GM19239 (cell line): ENCODE measurements at regions not wholly inside any gene's neighbourhood (a gene's known extent, or its start where the extent isn't known, plus 50 kb on each side); places are given as distances from the start of the nearest gene placed in this dataset.
"Not testable (repeated sequence)": the region's sequence is repeated elsewhere in the genome, so short reads cannot be mapped to it uniquely, and the experiment has no call there.

Experiments
- DNase-seq: peaks from one replicate; pipeline ENCODE4 v3.0.0; 2011; ENCODE audit warnings: low spot score; ENCODE audit not compliant: insufficient read length
- FAIRE-seq: peaks from 2 replicates; lab custom pipeline; 2011; peaks lifted over from hg19 to GRCh38; lab: Jason Lieb, UNC

DNA sequence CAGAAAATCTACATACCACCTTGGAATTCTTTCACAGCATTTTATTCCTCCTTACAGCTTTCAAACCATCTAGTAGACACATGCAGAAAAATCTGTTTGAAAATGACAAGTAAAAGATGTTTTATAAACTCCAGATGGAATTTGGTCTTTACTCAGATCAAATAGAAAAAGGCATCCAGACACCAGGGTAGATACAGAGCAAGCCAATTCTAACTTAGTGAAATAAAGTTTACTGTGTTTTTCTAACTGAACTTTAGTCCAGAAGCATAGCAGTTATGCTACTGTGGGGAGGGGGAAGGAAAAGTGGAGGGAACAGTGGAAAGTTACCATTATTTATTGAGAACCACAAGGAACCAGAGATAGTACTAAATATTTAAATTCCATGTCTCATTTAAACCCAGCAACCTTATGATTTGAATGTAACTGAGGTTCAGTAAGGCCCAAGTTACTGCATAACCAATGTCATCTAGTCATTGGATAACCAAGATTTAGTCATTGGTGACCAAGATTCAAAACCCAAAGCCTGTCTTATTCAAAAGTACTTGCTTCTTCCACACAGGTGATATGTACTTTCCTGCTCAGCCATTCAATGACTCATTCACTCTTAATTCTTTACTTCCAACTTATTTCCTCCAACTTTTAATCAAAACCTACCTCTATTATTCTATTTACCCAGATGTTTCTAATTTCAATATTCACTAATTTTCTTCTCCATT, 57.7 kb downstream of the RAD51AP2 start:
- no peak for FAIRE-seq

DNA sequence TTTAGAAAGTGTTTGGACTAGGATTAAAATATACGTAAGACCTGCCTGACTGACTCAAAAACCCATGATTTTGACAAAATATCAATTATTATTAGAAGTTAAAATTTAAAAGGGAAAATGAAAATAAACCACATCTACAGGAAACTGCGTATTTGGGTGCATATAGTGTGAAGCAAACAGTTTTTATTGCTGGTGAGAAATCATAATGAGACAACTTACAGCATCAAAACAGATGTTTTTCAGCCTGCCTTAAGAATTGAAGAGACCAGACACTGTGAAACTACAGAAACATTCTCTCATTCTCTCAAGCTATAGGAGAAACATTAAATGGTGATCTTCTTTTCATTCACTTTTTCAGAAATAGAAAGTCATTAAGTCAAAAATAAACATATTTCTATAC, 62.9 kb downstream of the RAD51AP2 start:
- FAIRE-seq (no peak), DNase-seq (no peak)

More for the DNA sequence above, 57.7 kb downstream of the RAD51AP2 start:
- no peak for DNase-seq

DNA sequence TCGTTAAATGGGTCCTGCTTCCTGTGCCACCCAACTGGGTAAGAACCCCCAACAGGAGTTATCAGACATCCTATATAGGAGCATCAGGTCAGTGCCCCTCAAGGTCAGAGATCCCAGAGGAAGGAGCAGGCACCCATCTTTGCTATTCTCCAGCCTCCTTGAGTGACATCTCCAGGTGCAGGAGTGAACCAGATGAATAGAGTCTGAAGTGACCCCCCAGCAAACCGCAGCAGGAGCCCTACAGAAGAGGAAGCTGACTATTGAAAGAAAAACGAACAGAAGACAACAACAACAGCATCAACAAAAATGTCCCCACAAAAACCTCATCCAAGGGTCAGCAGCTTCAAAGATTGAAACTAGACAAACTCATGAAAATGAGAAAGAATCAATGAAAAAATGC, 72.0 kb downstream of the RAD51AP2 start:
- DNase-seq, FAIRE-seq: not testable (repeated sequence)

DNA sequence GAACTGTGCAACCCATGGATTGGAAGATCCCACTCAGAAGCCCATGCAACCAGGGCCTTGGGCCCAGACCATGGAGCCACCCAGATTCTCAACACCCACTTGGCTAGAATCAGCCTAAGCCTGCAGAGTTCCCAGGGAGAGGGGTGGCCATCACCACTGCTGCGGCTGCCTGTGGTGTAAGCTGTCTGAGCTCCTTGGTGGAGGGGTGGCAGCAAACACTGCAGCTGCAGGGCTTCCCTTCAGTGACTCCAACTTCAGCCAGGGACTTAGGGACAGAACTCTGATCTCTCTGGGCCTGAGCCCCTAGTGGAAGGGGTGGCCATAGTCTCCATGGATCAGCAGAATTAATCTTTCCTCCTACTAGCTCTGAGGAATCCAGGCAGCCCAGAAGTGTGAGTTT, 72.5 kb downstream of the RAD51AP2 start:
- DNase-seq, result no peak
- no peak for FAIRE-seq

DNA sequence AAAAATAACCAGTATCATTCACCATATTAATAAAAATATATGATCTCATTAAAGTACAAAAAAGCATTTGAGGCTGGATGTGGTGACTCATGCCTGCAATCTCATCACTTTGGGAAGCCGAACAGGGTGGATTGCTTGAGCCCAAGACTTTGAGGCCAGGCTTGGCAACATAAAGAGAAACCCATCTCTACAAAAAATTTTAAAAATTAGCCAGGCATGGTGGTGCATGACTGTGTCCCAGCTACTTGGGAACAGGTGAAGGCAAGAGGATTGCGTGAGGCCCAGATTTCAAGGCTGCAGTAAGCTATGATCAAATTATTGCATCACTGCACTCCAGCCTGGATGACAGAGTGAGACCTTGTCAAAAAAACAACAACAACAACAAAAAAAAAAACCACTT, 75.9 kb downstream of the RAD51AP2 start:
- FAIRE-seq (no peak), DNase-seq (no peak)

DNA sequence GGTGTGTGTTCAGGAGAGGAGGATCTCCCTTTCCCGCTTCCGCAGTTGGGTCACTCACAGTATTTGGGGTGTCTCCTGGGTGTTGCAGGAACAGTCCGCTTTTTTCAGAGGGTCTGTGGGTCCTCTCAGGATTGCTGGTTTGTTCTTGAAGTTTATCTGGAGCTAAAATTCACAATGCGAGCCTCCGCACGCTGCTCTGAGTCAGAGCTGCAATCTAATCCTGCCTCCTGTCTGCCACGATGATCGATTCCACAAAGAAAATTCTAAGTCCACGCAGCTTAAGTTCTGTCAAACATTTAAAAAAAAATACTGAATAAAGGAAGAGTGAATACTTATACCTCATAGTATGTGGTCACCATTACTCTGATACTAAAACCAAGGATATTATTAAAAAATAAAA, 76.5 kb downstream of the RAD51AP2 start:
- FAIRE-seq (no peak), DNase-seq (no peak)

DNA sequence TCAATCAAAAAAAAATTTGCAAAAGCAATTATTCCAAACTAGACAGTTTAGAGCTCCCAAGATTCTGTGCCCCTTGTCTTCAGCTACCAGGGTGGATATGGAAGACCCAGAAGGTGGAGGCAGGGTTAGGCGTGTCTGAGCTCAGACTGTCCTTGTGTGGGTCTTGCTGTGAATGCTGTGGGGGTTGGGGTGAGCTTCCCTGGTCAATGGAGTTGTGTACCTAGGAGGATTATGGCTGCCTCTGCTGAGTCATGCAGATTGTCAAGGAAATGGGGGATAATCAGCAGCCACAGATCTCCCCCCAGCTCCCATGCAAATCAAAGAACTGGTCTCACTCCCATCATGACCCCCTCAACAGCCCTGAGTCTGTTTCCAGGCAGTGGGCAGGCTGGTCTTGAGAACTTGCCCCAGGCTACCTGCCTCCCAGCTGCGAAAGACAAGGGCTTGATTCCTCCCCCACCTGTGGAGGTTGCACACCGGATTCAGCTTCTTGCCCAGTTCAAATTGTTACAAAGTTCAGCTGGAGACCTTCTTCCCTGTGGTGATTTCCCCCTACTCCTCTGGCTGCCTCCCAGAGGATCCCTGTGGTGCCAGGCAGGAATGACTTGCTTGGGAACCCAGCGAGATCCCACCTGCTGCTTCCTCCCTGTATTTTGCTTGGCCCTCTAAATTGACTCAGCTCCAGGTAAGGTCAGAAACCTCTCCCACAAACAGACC, 77.0 kb downstream of the RAD51AP2 start:
- DNase-seq (no peak), FAIRE-seq (no peak)

DNA sequence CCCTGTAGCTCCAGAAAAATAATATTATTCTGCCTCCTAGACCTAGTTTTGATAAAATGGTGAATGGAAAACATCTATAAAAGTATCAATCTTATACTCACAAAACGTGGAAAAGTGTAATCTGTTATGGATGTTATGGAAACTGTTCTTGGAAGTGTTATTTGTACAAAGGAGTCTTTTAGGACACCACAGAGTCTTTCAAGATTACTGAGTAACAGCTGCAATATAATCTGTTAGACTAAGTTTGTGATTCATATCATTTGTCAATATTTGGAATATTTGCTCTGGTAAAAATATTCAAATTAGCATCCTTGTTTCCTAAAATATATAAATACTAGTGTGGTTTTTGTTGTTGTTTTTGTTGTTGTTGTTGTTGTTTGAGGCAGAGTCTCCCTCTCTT, 87.9 kb downstream of the RAD51AP2 start:
- FAIRE-seq (no peak), DNase-seq (no peak)

DNA sequence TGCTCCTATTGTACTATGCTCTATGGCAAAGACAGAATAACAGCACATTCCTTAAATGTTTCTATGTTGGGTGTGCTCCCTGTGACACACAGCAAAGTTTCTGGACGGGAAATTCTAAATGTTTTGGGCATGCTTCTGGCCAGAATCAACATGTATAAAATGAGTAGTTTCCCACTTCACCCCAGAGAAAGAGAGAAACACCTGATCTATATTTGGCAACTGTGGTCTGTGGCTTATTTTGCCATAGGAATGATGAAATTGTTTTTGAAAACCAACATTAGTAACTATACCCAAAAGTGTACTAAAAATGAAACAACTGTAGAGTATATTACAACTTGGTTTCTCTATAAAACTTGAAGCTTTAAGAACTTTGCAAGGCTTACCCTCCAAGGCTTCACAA, 89.1 kb downstream of the RAD51AP2 start:
- DNase-seq, result no peak
- FAIRE-seq, result no peak

DNA sequence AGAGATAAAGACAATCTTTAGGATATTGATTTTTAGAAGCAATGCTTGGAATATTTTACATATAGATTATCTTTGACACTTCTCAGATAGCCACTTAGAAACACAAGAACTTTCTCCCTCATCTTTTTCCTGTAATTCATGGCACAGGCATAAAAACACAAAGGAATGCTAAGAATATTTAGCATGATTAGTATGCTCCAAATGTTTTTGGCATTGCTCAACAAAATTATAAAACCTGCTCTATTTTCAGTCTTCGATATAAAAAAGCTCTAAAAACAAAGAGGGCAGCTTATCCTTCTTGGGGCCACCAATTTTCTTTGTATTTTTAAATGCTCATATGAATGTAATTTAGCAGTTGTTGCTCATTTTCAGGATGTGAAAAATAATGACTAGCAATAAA, 90.8 kb downstream of the RAD51AP2 start:
- FAIRE-seq (no peak), DNase-seq (no peak)

DNA sequence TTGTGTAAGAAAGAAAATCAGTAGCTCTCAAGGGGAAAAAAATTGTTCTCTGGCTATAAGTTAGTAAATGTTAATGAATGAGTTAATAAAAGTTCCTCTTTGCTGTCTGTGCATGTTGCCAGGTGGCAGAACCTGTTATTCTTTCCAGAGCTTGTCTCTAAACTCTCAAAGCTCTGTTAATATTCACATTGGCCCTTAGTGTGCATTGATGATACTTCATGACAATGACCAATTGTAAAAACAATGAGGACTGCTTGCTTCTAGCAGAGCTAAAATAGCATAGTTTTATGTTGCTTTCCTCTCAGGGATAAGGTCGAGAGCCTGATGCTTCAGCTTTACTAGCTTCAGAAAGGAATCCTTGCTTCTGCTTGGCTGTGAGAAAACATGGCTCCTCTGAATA, 91.5 kb downstream of the RAD51AP2 start:
- no peak for FAIRE-seq
- DNase-seq, result no peak

DNA sequence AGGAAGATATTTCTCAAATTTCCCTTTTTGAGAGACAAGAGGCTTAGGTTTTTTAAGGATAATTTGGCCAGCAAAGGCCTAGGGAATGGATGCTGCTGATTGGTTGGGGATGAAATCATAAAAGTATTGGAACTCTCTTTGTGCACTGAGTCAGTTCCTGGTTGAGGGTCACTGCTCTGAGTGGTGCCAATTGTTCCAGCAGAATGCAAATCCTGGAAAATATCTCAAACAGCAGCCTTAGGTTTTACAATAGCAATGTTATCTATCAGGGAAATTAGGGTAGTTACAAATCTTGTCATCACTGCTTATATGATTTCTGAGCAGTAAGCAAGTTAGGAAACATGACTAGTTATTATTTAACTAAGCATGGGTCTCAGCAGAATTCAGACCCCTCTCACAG, 96.2 kb downstream of the RAD51AP2 start:
- FAIRE-seq, result no peak
- no peak for DNase-seq

DNA sequence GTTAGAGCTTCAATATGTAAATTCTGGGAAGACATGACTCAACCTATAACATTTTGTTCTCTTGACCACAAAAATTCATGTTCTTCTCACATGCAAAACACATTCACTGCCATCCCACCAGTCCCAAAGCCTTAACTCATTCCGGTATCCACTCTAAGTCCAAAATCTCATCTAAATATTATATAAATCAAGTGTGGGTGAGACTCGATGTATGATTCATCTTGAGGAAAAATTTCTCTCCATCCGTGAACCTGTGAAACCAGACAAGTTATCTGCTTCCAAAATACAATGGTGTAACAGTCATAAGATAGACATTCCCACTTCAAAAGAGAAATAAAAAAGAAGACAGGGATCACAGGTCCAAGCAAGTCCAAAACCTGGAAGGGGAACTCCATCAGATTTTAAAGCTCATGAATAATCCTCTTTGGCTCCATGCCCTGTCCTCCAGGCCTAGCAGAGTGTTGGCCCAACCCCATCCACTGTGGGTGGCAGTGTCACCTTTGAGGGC, 101.3 kb downstream of the RAD51AP2 start:
- FAIRE-seq (no peak), DNase-seq (no peak)

DNA sequence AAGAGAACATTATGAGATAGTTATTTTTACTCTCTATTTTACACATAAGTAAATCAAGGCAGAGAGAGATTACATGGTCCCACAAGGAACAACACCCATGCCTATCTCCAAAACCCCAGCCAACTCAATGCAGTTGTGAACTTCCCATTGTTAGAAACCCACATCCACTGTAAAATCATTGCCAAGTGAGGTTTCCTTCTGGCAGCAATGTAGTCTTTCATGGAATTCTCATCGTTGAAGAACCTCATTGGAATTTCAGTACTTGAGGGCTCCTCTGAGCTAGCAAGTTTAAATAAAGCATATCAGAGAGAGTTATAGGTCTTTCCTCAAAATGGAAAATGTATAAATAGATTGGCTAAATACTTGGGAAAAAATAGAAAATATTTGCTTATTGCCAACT, 105.2 kb downstream of the RAD51AP2 start:
- no peak for FAIRE-seq
- no peak for DNase-seq

DNA sequence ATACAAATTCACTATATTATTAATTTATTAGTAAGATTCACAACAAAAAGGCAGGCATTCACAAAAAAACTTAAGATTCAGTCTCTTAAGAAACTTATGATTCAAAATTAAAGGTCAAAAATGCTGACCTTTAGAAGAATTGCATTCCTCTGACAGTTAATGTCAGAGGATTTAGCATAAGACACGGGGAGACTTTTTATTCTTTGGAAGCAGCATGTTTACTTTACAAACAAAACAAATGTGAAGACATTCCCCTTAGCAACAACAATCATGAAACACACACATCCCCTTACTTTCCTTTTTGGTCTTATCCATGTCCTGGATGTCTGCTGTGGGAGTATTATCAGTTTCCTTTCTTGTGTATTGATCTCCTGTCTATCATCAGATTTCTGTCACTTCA, 117.1 kb downstream of the RAD51AP2 start:
- no peak for DNase-seq
- no peak for FAIRE-seq

DNA sequence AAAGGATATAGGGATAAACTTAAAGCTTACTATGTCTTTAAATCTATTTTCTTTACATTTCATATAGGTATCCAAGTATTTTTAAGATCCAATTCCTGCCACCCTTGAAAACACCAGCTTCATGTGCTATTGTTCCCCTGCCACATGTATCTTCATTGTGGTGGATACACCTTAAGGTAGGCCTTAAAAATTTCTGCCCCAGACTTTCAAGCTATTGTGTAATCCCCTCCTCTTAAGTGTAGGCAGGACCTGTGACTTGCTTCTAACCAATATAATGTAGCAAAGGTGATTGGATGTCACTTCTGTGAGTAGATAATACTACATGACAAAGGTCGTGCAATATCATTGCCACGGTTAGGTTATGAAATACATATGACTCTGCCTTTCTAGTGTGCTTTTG, 119.5 kb downstream of the RAD51AP2 start:
- no peak for FAIRE-seq
- DNase-seq, result no peak

DNA sequence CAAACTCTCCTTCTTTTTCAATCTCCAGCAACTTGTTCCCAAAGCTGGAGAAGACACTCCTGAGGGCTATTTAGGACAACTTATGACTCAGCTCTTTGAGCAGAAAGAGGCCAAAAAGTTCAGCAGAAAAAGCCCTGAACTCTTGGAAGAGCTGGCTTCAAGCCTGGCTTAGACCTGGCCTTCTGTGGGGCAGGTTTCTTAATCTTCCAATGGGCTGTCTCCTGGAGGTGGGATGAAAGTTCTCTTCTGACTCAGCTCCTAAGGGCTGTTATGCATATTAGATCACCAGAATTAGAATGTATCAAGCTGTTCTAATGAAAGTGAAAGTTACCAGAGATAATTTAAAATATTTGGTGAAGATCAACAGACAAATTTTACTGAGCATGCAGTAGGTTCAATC, 129.4 kb downstream of the RAD51AP2 start:
- FAIRE-seq (no peak), DNase-seq (no peak)

DNA sequence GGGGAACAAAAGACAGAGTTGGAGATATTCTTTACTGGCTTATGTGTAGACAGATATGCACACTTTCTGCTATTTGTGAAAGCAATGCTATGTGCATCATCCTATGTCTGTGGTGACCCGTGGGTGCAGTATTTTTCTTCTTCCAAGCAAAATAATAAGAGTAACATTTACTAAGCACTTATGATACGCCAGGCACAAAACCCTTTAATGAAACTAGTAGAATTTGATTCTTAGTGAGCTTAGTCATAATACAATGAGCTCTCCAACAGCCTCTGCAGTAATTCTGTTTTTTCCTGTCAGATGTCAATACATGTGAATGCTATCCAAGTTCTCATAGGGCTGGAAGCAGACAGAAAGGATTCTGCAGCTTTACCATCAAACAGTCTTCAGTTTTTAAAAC, 130.6 kb downstream of the RAD51AP2 start:
- FAIRE-seq (no peak), DNase-seq (no peak)

DNA sequence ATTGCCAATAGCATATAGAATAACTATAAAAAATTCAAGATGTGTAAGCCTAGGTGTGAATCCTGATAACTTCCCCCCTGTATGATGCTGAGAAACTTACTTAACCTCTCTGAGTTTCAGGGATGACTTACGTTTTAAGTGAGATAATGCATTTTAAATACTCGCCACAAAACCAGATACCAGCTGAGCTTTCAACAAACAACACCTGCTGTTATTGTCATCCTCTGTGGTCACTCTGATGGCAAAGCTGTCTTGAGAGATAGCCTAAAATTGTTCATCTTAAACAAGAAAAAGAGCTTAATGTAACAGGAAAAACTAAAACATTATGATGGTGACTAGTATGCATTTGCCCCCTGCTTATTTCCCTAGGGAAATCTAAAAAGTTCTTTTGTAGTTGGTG, 131.5 kb downstream of the RAD51AP2 start:
- FAIRE-seq (no peak), DNase-seq (no peak)

DNA sequence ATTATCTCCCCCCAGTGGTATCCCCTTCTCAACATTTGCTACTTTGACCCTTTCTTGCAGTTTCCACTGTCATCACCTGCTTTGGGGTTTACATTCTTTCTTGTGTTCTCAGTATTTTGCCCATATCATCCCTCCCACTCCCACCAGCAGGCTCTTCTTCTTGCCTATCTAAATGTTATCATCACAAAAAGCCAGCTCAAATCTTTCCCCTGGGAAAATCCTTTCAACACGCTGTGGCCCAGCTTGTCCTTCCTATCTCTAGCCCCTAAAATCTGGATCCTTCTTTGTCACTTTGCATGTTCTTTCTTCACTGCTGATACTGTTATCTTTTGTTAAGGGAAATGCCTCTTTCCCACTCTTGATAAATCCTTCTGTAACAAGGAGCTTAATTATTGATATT, 138.2 kb downstream of the RAD51AP2 start:
- DNase-seq (no peak), FAIRE-seq (no peak)

DNA sequence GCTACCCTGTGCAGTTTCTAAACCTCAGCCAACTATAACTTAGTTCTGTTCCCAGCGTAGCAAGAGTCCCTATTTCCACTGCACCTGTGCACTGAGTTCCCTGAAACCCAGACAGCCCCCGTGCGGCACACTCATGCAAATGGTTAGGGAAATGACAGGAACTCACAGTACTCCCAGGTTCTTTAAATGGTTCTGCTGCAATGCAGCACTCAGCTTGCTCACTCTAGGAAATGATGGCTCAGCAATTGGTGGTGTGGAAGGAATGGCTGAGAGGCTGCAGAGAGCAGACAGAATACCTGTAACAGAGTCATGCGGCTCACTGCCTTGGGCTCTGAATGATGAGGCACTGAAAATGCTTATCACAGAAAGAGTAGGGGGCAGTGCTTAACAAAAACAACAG, 143.0 kb downstream of the RAD51AP2 start:
- no peak for FAIRE-seq
- no peak for DNase-seq

DNA sequence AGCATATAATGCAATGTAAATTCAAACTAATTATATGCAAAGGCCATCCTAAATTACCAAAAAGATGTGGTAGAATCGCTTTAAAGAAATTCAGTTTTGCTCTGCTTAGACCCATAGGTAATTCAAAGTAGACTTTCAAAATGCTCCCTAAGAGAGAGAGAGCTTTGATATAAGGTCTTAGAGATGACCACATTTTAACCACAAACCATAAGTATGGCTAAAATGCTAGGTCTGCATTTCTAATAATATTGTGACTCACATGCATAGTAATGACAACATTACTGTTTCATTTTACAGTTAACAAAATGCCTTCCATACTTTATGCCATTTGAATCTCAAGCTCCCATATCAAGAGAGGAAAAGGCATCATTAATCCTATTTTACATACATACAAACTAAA, 144.5 kb downstream of the RAD51AP2 start:
- DNase-seq (no peak), FAIRE-seq (no peak)
